HG03354 (cell line): ENCODE measurements at regions not wholly inside any gene's neighbourhood (a gene's known extent, or its start where the extent isn't known, plus 50 kb on each side); places are given as distances from the start of the nearest gene placed in this dataset.
"Not testable (repeated sequence)": the region's sequence is repeated elsewhere in the genome, so short reads cannot be mapped to it uniquely, and the experiment has no call there.

Source experiments
- ATAC-seq: cut with Tn5 transposase; IDR thresholded peaks from one replicate; pipeline ENCODE4 v1.9.1; 2021; ENCODE audit warnings: mild to moderate bottlenecking; ENCODE audit not compliant: unreplicated experiment, poor library complexity, severe bottlenecking

GRCh38 chr3:73848173-73848906 lies 223.6 kb upstream of the PDZRN3 start:
- ATAC-seq: no peak

- no peak for ATAC-seq
These were observed 222.2 kb upstream of the PDZRN3 start for GRCh38 chr3:73846951-73847350.

GRCh38 chr3:73839032-73839431 lies 214.3 kb upstream of the PDZRN3 start:
- ATAC-seq: no peak

- ATAC-seq: no peak
These were observed 211.2 kb upstream of the PDZRN3 start for GRCh38 chr3:73835945-73836344.

- ATAC-seq: no peak
These were observed 207.7 kb upstream of the PDZRN3 start for GRCh38 chr3:73832426-73832825.

- ATAC-seq: no peak
These were observed 203.6 kb upstream of the PDZRN3 start for GRCh38 chr3:73828348-73828747.

GRCh38 chr3:73827725-73828211 lies 203.0 kb upstream of the PDZRN3 start:
- ATAC-seq: no peak

- ATAC-seq: no peak
These were observed 202.5 kb upstream of the PDZRN3 start for GRCh38 chr3:73827204-73827603.

GRCh38 chr3:73820896-73821295 lies 196.2 kb upstream of the PDZRN3 start:
- not testable (repeated sequence) for ATAC-seq

GRCh38 chr3:73820431-73820830 lies 195.7 kb upstream of the PDZRN3 start:
- no peak for ATAC-seq

GRCh38 chr3:73815966-73816365 lies 191.2 kb upstream of the PDZRN3 start:
- ATAC-seq: no peak

- no peak for ATAC-seq
These were observed 189.1 kb upstream of the PDZRN3 start for GRCh38 chr3:73813692-73814292.

GRCh38 chr3:73813291-73813690 lies 188.6 kb upstream of the PDZRN3 start:
- ATAC-seq: no peak

GRCh38 chr3:73812054-73812453 lies 187.3 kb upstream of the PDZRN3 start:
- ATAC-seq: no peak

GRCh38 chr3:73808862-73809509 lies 184.2 kb upstream of the PDZRN3 start:
- no peak for ATAC-seq

- no peak for ATAC-seq
These were observed 180.7 kb upstream of the PDZRN3 start for GRCh38 chr3:73805435-73805834.

- no peak for ATAC-seq
These were observed 179.5 kb upstream of the PDZRN3 start for GRCh38 chr3:73804204-73804603.

- no peak for ATAC-seq
These were observed 176.7 kb upstream of the PDZRN3 start for GRCh38 chr3:73801444-73801843.

GRCh38 chr3:73797311-73797710 lies 172.6 kb upstream of the PDZRN3 start:
- no peak for ATAC-seq

GRCh38 chr3:73796382-73796781 lies 171.6 kb upstream of the PDZRN3 start:
- ATAC-seq: no peak

GRCh38 chr3:73791356-73791755 lies 166.6 kb upstream of the PDZRN3 start:
- no peak for ATAC-seq
